ENCODE measurements at regions not wholly inside any gene's neighbourhood (a gene's known extent, or its start where the extent isn't known, plus 50 kb on each side); places are given as distances from the start of the nearest gene placed in this dataset.
A peak's percentile ranks its signal among the peaks of the same experiment; 100 is the strongest.
"Not testable (repeated sequence)": the region's sequence is repeated elsewhere in the genome, so short reads cannot be mapped to it uniquely, and the experiment has no call there.

DNA sequence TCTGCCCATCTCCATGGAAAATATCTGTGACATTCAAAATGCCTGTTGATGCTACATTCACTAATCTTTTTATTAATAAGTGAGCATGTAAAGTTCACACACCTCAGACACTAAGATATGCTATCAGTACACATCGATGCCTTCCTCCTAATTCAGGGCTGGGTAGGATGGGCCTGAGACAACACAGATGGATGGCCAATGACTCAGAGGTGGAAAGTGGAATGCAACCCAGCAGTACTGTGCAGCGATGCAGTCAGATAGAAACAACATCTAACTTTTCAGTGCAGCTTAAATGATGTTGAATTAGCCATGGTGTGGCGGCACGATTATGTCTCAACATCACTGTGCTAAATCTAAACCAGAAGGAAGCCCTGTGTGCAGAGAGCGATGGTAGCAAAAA is 161.6 kb upstream of the KCNJ15 start:
- DNase-seq (ENCODE audit: extremely low read depth, low read depth, low spot score) = no peak

DNA sequence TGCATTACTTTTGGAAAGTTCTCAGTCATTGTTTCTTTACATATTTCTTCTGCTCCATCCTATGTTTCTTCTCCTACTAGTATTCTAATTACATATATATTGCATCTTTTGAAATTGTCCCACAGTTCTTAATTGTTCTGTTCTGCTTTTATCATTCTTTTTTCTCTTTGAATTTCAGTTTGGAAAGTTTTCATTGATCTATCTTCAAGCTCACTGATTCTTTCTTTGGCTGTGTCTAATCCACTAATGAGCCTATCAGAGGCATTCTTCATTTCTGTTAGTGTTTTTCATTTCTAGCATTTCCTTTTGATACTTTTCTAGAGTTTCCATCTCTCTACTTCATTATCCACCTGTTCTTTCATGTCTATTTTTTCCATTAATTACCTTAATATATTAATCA is 159.0 kb upstream of the KCNJ15 start:
- DNase-seq (ENCODE audit: extremely low read depth, low read depth, low spot score) = no peak

DNA sequence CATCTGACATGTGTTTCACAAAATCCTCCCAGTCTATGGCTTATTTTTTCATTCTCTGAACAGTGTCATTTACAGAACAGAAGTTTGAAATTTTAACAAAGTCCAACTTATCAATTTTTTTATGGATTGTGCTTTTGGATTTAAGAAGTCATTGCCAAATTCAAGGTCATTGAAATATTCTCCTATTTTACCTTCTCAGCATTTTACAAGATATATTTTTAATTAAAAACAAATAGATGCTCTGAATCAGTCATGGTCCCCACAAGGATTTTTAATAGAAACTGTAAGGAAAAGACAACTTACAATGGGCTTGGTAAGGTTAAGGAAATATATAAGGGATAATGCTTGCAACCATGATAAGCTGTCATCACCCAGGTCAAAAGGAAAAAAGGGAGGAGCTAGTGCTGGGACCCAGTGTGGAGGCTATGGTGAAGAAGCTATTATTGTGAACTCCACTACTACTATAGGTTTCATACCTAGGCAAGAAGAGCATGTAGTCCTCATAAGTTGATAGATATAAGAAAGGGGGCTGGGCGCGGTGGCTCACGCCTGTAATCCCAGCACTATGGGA is 144.5 kb upstream of the KCNJ15 start:
- DNase-seq (ENCODE audit: extremely low read depth, low read depth, low spot score) = no peak

DNA sequence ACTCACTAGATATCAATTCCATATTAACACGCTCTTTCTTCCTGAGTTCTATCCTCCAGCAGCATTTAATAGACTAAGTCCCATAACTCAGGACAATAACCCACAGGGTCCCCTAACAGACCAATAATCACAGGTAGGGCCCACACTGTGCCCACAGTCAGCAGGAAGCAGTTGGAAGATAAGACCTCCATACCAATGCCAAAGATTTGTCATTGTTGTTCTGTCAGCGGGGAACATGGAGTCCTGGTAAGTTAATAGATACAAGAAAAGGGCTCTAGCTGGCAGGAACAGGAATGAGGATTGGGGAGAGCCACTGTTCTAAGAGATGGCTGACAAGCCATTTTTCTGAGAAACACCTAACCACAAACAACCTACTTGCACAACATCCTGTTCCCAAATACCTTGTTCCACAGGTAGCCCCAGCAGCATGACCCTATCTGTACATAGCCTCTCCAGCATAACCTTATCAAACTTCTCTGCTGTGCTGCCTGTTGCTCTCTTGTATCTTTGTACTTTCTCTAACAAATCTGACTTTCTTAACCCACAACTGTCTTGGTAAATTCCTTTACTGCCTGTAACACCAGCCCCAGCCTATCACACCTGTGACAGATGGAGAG is 142.0 kb upstream of the KCNJ15 start:
- DNase-seq (ENCODE audit: extremely low read depth, low read depth, low spot score) = no peak

DNA sequence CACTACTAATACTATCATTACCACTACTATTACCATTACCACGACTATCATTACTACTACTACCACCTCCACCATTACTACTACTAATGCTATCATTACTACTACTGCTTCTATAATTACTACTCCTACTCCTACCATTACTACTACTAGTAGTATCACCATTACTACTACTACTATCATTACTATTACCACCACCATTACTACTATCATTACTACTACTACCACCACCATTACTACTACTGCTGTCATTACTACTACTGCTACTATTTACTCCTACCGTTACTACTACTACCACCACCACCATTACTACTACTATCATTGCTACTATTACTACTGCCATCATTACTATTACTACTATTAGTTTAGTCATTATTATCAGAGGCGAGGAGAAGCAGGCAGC is 140.9 kb upstream of the KCNJ15 start:
- DNase-seq (ENCODE audit: extremely low read depth, low read depth, low spot score) = no peak

DNA sequence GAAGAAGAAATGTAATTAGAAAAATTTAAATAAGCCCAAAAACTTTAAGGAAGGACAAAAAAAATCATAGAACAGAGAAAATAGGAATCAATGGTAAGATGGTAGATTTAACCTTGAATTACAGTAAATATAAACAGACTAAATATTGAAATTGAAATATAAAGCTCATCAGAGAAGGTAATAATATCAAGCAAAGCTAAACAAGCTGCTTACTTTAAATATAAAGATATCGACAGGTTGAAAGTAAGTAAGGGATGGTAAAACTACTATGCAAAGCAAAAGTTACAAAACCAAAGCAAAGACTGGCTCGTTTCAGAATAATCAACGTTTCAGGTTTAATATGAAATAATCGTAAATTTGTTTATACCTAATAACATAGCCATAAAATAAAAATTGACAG is 137.0 kb upstream of the KCNJ15 start:
- no peak for DNase-seq (ENCODE audit: extremely low read depth, low read depth, low spot score)

DNA sequence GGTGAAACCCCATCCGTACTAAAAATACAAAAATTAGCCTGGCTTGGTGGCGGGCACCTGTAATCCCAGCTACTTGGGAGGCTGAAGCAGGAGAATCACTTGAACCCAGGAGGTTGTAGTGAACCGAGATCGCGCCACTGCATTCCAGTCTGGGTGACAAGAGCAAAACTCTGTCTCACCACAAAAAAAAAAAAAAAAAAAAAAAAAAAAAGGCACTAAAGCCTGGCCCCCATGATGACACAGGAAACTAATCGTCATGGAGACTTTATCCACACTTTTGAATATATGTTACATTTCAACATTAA is 136.2 kb upstream of the KCNJ15 start:
- DNase-seq (ENCODE audit: extremely low read depth, low read depth, low spot score) = not testable (repeated sequence)

DNA sequence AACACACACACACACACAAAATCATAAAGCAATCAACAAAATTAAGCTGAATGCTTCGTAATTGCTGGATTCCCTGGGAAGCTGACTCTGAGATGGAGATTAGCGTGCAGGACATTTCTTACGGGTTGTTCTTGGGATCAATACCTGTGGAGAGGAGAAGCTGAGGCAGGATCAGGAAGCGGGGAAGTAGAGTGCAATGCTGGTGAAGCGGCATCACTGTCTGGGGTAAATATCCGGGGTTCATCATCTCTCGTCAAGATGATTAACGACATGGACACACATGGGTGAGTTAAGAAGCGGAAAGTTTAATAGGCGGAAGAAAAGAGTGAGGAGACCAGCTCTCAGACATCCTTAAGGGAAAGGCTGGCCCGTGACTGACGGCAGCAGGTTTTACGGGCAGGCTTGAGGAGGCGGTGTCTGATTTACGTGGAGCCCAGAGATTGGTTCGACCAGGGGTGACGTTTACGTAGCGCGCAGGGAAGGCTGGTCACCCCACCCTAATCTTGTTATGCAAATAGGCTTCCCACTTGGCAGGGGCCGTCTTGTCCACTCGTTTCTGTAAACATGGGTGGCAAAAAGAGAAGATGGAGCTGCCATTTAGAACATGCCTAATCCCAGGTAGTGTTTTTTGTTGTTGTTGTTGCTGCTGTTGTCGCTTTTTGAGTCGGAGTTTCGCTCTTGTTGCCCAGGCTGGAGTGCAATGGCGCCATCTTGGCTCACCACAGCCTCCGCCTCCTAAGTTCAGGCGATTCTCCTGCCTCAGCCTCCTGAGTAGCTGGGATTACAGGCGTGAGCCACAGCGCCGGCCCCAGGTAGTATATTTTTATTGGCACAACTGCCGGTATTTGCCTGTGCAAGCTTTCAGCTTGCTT is 135.6 kb upstream of the KCNJ15 start:
- no peak for DNase-seq (ENCODE audit: extremely low read depth, low read depth, low spot score)

DNA sequence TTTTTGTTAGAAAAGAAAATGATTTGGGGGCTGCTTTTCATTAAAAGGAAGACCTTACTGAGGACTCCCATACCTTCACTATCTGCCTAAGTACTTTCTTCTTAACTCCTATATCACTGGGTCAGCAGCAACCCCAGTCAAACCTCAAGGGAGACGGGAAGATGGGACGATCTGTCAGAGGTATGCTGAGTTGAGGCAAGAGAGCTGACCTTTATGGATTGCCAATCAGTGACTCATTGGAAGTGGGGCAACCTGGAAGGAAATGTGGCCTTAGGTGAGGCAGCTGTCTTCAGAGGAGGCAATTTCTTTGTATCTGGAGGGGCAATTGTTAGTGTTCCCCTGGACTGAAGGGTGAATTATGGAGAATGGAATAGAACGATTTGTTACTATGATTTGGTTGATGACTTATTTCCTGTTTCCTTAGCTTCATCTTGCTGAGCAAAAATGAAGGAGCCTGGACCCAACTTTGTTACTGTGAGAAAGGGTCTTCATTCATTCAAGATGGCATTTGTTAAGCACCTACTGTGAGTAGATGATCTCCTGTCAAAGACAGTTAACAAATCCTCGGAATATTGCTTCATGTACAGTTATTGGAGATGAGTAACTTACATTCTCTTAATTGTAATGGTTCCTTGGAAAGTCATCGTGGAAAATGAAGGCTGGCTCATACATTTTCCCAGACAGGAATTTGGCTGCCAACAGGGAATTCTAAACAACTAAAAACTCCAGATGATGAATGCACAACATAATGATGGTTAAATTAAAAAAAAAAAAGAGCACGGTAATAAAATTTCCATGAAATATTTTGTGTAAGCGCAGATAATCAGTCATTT is 134.7 kb upstream of the KCNJ15 start:
- DNase-seq (ENCODE audit: extremely low read depth, low read depth, low spot score) = no peak

DNA sequence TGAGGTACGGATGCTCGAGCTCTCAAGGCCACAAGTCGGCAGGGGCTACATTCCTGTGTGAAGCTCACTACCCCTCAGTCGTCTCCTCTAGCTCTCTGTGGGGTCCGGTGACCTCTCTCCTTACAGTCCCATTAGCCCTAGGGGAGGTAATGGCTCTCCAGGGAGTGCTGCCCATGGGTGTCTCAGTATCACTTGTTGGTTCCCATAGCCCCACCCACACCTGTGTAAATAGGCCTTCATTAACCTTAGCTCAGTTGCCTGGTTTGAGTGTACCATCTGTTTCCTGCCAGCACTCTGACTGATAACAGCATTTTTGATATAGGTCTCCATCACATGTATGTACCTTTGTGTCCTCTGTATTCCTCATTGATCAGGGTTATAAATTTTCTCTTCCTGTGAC is 133.2 kb upstream of the KCNJ15 start:
- DNase-seq (ENCODE audit: extremely low read depth, low read depth, low spot score) = no peak

DNA sequence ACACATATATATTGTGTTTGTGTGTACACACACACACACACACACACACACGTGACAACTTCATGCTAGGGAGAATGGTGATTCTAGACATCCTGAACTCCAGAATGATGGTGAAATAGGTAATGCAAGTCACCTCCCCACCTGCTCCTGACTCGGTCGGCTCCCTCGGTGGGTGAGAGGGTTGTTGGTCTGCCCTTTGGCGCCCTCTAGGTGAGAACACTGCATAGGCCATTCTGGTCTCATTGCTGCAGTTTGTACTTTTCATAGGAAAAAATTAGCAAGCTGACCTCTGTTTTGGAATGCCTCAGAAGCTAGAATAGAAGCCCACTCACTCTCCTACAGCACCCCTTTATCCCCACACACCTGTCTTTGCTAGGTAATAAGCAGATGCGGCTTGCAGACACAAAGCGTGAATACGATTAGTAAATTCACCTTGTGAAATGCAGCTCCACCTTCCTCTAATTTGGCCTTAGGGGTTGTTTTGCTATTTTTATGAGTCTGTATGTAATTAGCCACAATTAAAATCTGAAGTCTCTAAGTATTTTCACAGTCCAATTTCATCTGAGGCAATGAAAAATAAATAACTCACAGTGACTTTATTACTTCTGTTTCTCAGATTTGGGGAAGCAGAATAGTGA is 130.0 kb upstream of the KCNJ15 start:
- DNase-seq (ENCODE audit: extremely low read depth, low read depth, low spot score) = peak; percentile 10

DNA sequence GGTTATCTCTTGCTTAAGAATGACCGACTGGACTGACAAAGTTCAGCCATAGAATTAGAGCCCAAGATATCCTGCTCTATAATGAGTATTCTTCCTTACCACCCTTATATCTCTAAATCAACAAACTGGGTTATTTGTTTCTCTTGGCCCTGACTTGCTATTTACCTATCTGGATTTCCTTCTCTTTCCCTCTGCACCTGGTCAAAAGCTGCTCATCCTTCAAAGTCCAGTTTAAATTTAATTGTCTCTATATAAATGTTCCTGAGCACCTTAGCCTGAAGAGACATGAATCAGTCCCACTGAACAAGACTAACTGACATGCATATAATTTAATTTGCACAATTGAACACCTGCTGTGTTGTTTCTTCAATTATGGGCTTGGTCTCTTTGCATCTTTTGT is 127.1 kb upstream of the KCNJ15 start:
- no peak for DNase-seq (ENCODE audit: extremely low read depth, low read depth, low spot score)

DNA sequence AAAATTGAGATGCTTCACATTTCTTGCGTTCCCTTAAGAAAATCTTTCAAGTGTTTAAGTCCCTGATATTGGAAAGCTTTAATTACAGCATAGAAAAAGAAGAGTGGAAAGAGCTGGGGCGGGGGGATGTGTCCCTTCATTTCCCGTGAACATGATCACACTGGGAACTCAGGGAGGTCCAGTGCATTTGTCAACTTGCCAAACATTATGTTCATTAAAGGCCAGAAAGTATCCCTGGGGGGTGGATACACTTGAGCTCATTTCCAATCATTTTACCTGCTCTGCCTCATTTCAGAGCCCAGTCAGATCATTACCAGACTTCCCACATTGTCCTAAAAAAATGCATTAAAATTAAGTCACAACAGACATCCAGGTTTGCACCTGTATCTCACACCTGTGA is 123.6 kb upstream of the KCNJ15 start:
- DNase-seq (ENCODE audit: extremely low read depth, low read depth, low spot score) = no peak

DNA sequence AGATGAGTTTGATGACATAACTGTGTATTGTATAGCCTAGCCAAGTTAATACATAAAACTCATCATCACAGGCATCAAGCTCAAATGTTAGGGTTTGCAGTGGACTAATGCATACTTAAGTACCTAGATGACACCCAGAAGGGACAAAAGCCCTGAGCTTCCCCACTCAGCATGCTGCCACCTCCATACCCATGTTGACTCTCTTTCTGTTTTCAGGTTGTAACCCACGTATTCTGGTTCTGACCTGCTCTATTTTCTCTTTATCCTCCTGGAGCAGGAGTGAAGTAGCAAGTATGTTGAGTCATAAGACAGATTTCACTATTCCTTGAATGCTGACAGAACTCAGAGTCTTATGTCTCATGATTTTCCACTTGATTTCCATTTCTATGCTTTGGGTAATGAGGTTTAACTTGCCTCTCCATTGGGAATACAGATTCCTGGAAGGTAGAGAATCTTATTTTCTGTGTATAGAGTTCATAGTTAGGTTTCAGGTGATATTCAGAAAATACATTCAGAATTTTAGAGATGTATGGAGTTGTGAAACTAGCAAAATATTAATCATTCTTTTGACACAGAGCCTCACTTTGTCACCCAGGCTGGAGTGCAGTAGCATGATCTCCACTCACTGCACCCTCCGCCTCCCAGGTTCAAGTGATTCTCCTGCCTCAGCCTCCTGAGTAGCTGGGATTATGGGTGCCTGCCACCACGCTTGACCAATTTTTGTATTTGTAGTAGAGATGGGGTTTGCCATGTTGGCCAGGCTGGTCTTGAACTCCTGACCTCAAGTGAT is 122.5 kb upstream of the KCNJ15 start:
- no peak for DNase-seq (ENCODE audit: extremely low read depth, low read depth, low spot score)

DNA sequence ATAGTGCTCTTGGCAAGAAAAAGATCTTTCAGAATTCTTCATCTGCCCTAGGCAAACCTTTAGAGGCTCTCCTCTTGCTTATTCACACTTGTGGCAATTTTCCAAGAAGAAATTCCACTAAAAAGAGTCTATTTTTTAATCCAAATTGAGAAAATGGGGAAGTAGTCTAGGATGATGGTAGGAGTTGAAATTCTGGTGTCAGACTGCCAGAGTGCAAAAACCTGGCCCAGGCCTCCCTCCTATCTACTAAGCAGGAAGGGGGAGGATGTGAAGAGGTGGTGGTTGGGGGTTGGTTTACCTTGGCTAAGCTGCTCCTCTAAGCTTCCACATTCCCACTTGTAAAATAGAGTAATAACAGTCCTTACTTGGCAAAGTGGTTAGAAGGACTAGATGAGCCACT is 120.6 kb upstream of the KCNJ15 start:
- no peak for DNase-seq (ENCODE audit: extremely low read depth, low read depth, low spot score)

DNA sequence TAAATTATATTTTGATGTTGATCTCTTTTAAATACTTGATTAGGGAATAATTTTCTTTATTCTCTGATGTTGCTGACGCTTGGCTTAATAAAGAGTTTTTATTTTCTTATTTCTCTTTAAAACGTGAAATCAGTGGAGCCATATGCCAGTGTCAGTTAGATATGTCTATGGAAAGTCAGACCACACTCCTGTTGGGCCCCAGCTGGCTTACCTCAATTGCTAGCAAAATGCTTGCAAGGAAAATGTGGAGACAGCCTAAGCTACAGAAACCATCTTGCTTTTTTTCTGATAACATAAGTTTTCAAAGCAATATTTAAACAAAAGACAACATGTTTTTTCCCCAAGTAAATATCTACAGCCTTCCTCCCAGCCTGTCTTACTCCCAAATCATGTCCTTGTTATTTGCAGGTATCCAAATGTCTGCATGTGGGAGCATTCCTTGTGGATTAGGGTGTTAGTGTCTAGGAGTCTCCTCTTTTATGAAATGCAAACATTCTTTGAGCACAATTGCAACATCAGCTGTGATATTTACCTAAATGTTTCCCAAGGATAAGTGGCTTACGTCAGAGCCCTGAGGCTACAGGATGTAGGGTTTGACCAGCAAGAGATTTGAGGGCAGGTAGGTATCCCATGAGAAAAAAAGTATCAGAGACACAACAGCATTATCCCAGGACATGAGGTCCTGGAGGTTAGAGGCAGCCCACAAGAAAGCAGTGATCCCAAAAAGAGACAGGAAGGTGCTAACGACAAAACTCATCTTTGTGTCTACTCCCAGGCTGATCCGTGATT is 117.2 kb upstream of the KCNJ15 start:
- DNase-seq (ENCODE audit: extremely low read depth, low read depth, low spot score) = no peak

DNA sequence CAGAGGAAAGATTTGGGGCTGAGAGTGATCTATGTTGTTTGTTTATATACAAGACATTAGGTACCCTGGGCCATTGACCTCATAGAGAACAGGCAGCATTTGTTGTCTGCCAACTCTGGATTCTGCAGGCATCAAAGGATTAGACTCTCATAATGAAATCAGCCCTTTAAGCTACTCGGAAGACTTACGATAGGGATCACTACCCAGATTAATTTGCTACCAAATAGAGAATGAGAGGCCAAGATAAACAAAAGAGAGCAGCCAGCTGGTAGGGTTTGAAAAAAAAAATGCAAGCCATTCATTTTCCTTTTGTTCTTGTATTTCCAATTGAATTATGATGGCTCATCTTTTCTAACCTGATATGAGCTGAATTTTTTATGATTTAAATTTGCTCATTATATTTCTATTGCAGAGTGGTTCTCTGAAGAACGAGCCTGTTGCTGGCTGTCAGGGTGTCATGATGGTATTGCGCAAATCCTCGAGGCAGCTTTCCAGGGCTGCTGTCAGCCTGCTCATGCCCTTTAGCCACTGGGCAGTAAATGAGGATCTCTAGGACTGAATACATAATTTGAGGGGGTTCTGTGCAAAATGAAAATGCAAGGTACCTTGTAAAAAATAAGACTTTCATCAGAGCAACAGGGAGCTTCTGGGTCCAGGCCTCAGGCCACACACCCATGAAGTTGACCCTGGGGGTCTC is 116.4 kb upstream of the KCNJ15 start:
- DNase-seq (ENCODE audit: extremely low read depth, low read depth, low spot score) = no peak

DNA sequence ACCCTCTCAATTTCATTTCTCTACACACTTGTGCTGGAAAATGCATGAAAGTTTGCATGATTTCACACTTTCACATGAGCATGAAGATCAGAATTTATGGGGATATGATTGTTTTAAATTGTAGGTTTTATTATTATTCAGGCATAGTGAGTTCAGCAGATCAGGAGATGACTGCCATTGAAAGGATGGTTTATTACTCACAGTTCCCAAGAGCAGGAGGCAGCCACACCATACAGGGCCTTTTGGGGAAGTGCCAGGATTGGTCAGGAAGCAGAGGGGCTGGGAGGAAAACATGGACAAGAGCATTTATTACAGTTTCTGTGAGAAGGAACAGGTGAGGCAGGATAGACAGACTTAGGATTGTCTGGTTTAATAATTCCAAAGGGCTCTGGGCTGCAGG is 114.6 kb upstream of the KCNJ15 start:
- DNase-seq (ENCODE audit: extremely low read depth, low read depth, low spot score) = no peak

DNA sequence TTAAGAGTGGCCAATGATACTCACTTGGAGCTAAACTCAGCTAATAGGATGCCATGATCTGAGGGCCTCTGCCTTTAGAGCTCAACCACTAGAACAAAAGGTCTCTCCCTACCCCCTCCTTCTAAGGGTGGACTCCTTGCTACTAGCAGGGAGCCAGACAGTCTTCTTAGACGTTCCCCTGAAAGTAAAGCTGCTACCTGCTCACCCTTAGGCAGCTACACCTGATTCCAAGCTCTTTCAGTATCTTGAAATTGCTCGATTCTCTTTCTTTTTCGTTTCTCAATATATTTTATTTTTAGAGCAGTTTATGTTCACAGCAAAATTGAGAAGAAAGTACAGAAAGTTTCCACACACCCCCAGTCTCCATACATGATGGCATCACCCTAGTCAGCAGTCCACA is 112.6 kb upstream of the KCNJ15 start:
- no peak for DNase-seq (ENCODE audit: extremely low read depth, low read depth, low spot score)
